HEK293 (cell line): ENCODE measurements at regions not wholly inside any gene's neighbourhood (a gene's known extent, or its start where the extent isn't known, plus 50 kb on each side); places are given as distances from the start of the nearest gene placed in this dataset.

Source experiments
- CTCF ChIA-PET: fragments of 350-600 bp; formaldehyde crosslinking; extraction: SDS; loops from one replicate; lab custom pipeline; 2021; ENCODE audit warnings: antibody characterized with exemption; lab: Yijun Ruan, JAX
- POLR2A ChIA-PET: fragments of 300-600 bp; formaldehyde crosslinking; extraction: SDS; loops from one replicate; lab custom pipeline; 2020; ENCODE audit warnings: antibody characterized with exemption, inconsistent platforms; lab: Yijun Ruan, JAX
- H3K27ac ChIP-seq: fragments of 200-500 bp; sonication (Bioruptor generic); 2 replicates; pipeline ENCODE4 v1.5.1; 2014; ENCODE audit warnings: low read depth, low read length, control low read depth, inconsistent platforms; ENCODE audit errors: extremely low read depth
- H3K36me3 ChIP-seq, 2 experiments: fragments of 200-500 bp in 1 of 2; sonication (Bioruptor generic) in 1 of 2; 1 replicate in 1 of 2; 2 replicates in 1 of 2; pipeline ENCODE4 v1.5.1; 2014 to 2017; ENCODE audit warnings: inconsistent platforms in 2 of 2, low read length in 2 of 2; ENCODE audit not compliant: control insufficient read depth in 2 of 2, insufficient read depth in 1 of 2
- H3K4me1 ChIP-seq: fragments of 200-500 bp; sonication (Bioruptor generic); 2 replicates; pipeline ENCODE4 v1.5.1; 2014; ENCODE audit warnings: mild to moderate bottlenecking, low read length, inconsistent platforms; ENCODE audit not compliant: control insufficient read depth, insufficient read depth
- H3K4me3 ChIP-seq: 2 replicates; pipeline ENCODE4 v1.5.1; 2011; ENCODE audit warnings: low read depth, mild to moderate bottlenecking, control low read depth, low read length, moderate library complexity
- H3K9me3 ChIP-seq: fragments of 200-500 bp; sonication (Bioruptor generic); 2 replicates; pipeline ENCODE4 v1.5.1; 2014; ENCODE audit warnings: low read depth, low read length, inconsistent platforms; ENCODE audit not compliant: control insufficient read depth, insufficient read depth
- BCL11B ChIP-seq: fragments of 450-650 bp; formaldehyde crosslinking; IDR thresholded peaks from 2 replicates; pipeline ENCODE4 v1.5.1; 2016; ENCODE audit warnings: low read depth, missing biosample characterization, missing genetic modification characterization
- BCL6B ChIP-seq: fragments of 450-650 bp; formaldehyde crosslinking; IDR thresholded peaks from 2 replicates; pipeline ENCODE4 v1.5.1; 2017; ENCODE audit warnings: missing biosample characterization, missing genetic modification characterization
- FEZF1 ChIP-seq: fragments of 450-650 bp; formaldehyde crosslinking; IDR thresholded peaks from 2 replicates; pipeline ENCODE4 v1.5.1; 2016; ENCODE audit warnings: missing biosample characterization, missing genetic modification characterization
- HOXA7 ChIP-seq: sonication (generic); formaldehyde crosslinking; IDR thresholded peaks from 2 replicates; pipeline ENCODE4 v1.8.1; 2022; ENCODE audit warnings: missing genetic modification reagents, borderline replicate concordance
- IKZF3 ChIP-seq: fragments of 450-650 bp; IDR thresholded peaks from 2 replicates; pipeline ENCODE4 v1.5.0; 2018; ENCODE audit warnings: missing biosample characterization, mild to moderate bottlenecking, missing genetic modification characterization, moderate library complexity
- PRDM2 ChIP-seq: fragments of 450-650 bp; formaldehyde crosslinking; IDR thresholded peaks from 2 replicates; pipeline ENCODE4 v1.5.1; 2016; ENCODE audit warnings: missing biosample characterization, missing genetic modification characterization, borderline replicate concordance
- PRDM6 ChIP-seq: fragments of 450-650 bp; formaldehyde crosslinking; IDR thresholded peaks from 2 replicates; pipeline ENCODE4 v1.5.1; 2017; ENCODE audit warnings: missing biosample characterization, missing genetic modification characterization
- ZBTB1 ChIP-seq: fragments of 450-650 bp; formaldehyde crosslinking; IDR thresholded peaks from 2 replicates; pipeline ENCODE4 v1.5.1; 2016; ENCODE audit warnings: missing biosample characterization, missing genetic modification characterization
- ZNF10 ChIP-seq: fragments of 450-650 bp; formaldehyde crosslinking; IDR thresholded peaks from 2 replicates; pipeline ENCODE4 v1.5.1; 2017; ENCODE audit warnings: missing biosample characterization, missing genetic modification characterization
- ZNF132 ChIP-seq: fragments of 450-650 bp; formaldehyde crosslinking; IDR thresholded peaks from 2 replicates; pipeline ENCODE4 v1.5.1; 2017; ENCODE audit warnings: missing biosample characterization, missing genetic modification characterization, borderline replicate concordance
- ZNF18 ChIP-seq: fragments of 450-650 bp; formaldehyde crosslinking; IDR thresholded peaks from 2 replicates; pipeline ENCODE4 v1.5.1; 2016; ENCODE audit warnings: missing biosample characterization, missing genetic modification characterization
- ZNF398 ChIP-seq: fragments of 450-650 bp; formaldehyde crosslinking; IDR thresholded peaks from 2 replicates; pipeline ENCODE4 v1.5.1; 2017; ENCODE audit warnings: missing biosample characterization, missing genetic modification characterization
- ZNF521 ChIP-seq: fragments of 450-650 bp; formaldehyde crosslinking; IDR thresholded peaks from 2 replicates; pipeline ENCODE4 v1.5.1; 2017; ENCODE audit warnings: missing biosample characterization, mild to moderate bottlenecking, missing genetic modification characterization
- ZNF558 ChIP-seq: fragments of 450-650 bp; formaldehyde crosslinking; IDR thresholded peaks from 2 replicates; pipeline ENCODE4 v1.5.1; 2016; ENCODE audit warnings: missing biosample characterization, missing genetic modification characterization
- ZNF677 ChIP-seq: fragments of 450-650 bp; IDR thresholded peaks from 2 replicates; pipeline ENCODE4 v1.5.0; 2018; ENCODE audit warnings: missing biosample characterization, mild to moderate bottlenecking, missing genetic modification characterization, moderate library complexity
- ZNF692 ChIP-seq: fragments of 450-650 bp; formaldehyde crosslinking; IDR thresholded peaks from 2 replicates; pipeline ENCODE4 v1.5.1; 2016; ENCODE audit warnings: missing biosample characterization, missing genetic modification characterization
- ZNF701 ChIP-seq: fragments of 450-650 bp; formaldehyde crosslinking; IDR thresholded peaks from 2 replicates; pipeline ENCODE4 v1.5.1; 2016; ENCODE audit warnings: missing biosample characterization, missing genetic modification characterization
- ZNF776 ChIP-seq: fragments of 450-650 bp; formaldehyde crosslinking; IDR thresholded peaks from 2 replicates; pipeline ENCODE4 v1.5.0; 2017; ENCODE audit warnings: missing biosample characterization, missing genetic modification characterization, borderline replicate concordance
- ZSCAN5A ChIP-seq: fragments of 450-650 bp; formaldehyde crosslinking; IDR thresholded peaks from 2 replicates; pipeline ENCODE4 v1.5.1; 2016; ENCODE audit warnings: missing biosample characterization, missing genetic modification characterization

GRCh38 chr6:140711019-140711613 is 1336.7 kb upstream of the CITED2 start (continued):
- TF ChIP-seq PRDM2 (tag by site-specific recombination) (no peak), PRDM6 (tag by site-specific recombination) (no peak), ZBTB1 (tag by site-specific recombination) (no peak), ZNF677 (no peak)
- TF ChIP-seq, all 188 proteins: peak for 0

GRCh38 chr6:140708441-140708840 is 1334.0 kb upstream of the CITED2 start:
- Histone ChIP-seq H3K36me3 (no peaks in the 10 kb centered on the region), H3K4me1 (no peaks in the 10 kb centered on the region), H3K27ac (no peak overlapping the region), H3K4me3 (no peak overlapping the region), H3K9me3 (no peaks in the 10 kb centered on the region)
- POLR2A ChIA-PET: no interaction called here
- CTCF ChIA-PET: no interaction called here
- TF ChIP-seq ZSCAN5A (tag by site-specific recombination) (no peak), ZNF521 (tag by site-specific recombination) (no peak), IKZF3 (tag by site-specific recombination) (no peak), BCL6B (no peak), ZNF558 (tag by site-specific recombination) (no peak), ZNF692 (tag by site-specific recombination) (no peak), FEZF1 (tag by site-specific recombination) (no peak), ZNF18 (tag by site-specific recombination) (no peak), ZNF10 (tag by site-specific recombination) (no peak), ZNF132 (tag by site-specific recombination) (no peak), ZNF701 (tag by site-specific recombination) (no peak), ZNF776 (tag by site-specific recombination) (no peak), BCL11B (tag by site-specific recombination) (no peak), HOXA7 (CRISPR knock-in tag) (no peak), ZNF398 (no peak)
